Fibroblast of villous mesenchyme (primary cell): ENCODE measurements at regions not wholly inside any gene's neighbourhood (a gene's known extent, or its start where the extent isn't known, plus 50 kb on each side); places are given as distances from the start of the nearest gene placed in this dataset.

Source experiments
- DNase-seq: peaks from one replicate; pipeline ENCODE4 v3.0.0-alpha.2; 2010; ENCODE audit warnings: low read depth
- H3K4me3 ChIP-seq: 2 replicates; pipeline ENCODE4 v1.5.1; 2011; ENCODE audit warnings: low read depth, mild to moderate bottlenecking, low read length
- TF ChIP-seq, protein P1 (sequence below): IDR thresholded peaks from 2 replicates; pipeline ENCODE4 v1.5.1; 2012; ENCODE audit warnings: low read depth, mild to moderate bottlenecking, low read length; ENCODE audit not compliant: insufficient read depth

DNA sequence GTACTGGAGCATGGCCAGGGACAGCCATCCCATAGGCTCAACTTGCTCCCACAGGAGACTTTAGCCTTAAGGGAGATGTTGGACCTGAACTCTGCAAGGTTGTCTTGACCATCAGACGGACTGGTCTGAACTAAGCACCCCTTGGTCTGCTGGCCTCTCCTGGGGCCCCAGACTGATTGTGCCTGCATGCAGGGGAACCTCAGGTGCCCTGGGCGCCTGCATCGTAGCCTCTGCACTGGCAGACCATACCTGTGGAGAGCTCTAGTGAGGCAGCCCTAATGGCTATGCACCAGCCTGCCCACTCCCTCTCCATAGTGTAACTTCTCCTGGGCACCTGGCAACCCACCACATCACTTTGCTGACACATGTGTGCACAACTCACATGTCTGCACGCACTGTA is 395.6 kb downstream of the ZPLD1 start:
- H3K4me3 ChIP-seq: no peak overlapping the region
- TF ChIP-seq, protein P1, sequence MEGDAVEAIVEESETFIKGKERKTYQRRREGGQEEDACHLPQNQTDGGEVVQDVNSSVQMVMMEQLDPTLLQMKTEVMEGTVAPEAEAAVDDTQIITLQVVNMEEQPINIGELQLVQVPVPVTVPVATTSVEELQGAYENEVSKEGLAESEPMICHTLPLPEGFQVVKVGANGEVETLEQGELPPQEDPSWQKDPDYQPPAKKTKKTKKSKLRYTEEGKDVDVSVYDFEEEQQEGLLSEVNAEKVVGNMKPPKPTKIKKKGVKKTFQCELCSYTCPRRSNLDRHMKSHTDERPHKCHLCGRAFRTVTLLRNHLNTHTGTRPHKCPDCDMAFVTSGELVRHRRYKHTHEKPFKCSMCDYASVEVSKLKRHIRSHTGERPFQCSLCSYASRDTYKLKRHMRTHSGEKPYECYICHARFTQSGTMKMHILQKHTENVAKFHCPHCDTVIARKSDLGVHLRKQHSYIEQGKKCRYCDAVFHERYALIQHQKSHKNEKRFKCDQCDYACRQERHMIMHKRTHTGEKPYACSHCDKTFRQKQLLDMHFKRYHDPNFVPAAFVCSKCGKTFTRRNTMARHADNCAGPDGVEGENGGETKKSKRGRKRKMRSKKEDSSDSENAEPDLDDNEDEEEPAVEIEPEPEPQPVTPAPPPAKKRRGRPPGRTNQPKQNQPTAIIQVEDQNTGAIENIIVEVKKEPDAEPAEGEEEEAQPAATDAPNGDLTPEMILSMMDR: no peak
- DNase-seq: no peak

DNA sequence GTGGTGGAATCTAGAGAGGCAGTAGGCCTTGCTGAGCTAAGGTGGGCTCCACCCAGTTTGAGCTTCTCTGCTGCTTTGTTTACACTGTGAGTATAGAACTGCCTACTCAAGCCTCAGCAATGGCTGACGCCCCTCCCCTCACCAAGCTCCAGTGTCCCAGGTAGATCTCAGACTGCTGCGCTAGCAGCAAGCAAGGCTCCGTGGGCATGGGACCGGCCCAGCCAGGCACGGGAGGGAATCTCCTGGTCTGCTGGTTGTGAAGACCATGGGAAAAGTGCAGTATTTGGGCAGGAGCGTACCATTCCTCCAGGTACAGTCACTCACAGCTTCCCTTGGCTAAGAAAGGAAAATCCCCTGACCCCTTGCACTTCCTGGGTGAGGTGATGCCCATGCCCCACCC is 407.1 kb downstream of the ZPLD1 start:
- TF ChIP-seq, protein P1: no peak
- H3K4me3 ChIP-seq: no peak overlapping the region
- DNase-seq: no peak

DNA sequence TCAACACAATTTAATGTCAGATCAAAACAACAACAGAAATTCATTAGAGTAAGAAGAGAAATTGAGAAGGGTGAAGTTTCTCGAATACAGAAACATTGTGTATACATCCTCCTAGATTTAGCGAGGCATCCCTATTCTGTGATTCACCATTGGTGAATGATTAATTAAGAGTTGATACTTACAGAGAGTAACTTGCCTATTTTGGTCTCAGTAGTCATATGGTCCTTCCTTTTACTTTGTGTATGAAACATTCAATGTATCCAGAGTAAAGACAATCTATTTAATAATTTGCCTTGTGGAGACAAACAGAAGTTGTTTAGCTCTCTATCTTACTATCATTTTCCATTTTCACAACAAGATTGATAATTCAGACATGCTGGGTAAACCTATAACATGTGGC is 432.0 kb downstream of the ZPLD1 start:
- H3K4me3 ChIP-seq: no peak overlapping the region
- TF ChIP-seq, protein P1: no peak
- DNase-seq: no peak

DNA sequence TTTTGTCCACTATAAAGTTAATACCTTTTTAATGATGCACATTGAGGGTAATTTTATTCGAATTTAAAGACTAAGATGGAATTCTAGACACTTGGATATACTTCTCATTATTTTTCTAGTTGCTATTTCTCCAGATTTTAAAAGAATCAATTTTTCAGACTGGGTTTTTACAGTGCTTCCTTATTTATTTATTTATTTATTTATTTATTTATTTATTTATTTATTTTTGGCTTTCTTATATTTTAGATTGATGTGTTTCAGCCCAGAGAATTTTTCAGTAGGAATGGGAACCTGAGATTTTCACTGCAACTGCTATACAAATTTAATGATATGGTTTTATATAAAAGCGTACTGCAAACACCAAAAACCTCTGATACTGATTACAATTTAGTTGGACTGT is 448.7 kb downstream of the ZPLD1 start:
- TF ChIP-seq, protein P1: no peak
- H3K4me3 ChIP-seq: no peak overlapping the region
- DNase-seq: no peak

DNA sequence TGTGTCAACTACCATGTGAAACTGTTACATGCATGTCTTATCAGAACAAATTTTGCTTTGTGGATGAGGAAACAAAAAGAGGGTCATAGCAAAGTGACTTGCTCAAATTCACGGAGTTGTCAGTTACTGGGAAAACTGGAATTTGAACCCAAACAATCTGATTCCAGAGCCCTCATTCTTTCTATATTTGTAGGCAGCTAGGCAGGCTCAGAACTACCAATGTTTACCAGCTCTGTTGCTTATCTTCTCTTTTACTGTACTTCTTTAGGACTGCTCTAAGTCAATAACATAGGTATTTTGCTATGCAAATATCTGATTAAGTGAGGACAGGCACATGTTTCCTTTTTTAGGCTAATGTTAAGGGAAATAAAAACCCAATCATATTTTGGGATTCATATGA is 450.5 kb downstream of the ZPLD1 start:
- DNase-seq: no peak
- TF ChIP-seq, protein P1: no peak
- no peak overlapping the region for H3K4me3 ChIP-seq

DNA sequence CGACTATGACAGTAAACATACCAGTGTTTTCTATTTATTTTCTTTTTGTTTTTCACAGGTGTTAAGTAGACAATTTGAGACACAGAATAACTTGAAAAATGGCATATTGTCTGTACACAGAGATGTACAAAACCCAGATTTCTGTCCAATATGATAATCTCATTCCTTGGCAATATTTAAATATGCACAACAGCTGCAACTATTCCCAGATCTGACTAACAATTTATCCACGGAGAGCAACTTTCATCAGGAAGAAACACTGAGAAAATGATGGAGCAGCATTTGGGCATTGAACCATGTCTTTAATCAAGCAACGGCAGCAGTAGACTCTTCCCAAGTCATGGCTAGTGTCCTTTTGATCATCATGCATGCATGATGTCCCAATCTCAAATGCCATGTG is 452.6 kb downstream of the ZPLD1 start:
- no peak for DNase-seq
- H3K4me3 ChIP-seq: no peak overlapping the region
- TF ChIP-seq, protein P1: no peak

DNA sequence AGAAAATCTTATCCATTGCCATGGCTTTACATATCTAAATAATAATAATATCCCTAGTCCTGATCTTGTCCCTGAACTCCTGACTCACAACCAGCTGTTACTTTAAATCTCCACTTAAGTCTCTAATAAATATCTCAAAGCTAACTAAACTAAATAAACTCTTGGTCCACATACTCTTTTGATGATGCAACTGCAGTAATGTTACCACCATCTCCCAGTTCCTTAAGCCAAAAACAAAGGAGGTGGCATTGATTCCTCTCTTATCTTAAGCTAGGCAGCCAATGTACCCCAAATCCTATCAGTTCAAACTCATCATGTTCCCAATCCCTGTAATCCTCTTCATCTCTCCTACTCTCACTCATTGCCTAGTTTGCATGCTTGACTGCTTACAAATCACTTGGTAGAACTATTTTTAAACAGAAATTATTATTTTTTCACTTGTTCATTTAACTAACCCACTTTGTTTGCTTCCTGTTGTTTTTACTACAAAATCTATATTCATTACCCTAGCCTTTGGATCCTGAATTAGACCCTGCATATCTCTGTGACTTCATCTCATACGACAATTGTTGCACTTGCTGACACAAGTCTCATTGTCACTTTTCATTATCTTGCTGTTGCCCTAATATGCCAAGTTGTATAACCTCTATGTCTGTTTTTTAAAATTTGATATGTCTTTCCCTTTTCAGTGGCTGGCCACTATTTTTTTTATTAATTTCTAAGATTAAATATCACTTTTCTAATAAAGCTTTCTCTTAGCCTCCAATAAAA is 462.2 kb downstream of the ZPLD1 start:
- peak; percentile 0 for DNase-seq
- TF ChIP-seq, protein P1: no peak
- H3K4me3 ChIP-seq: no peak overlapping the region
